HG03108 (cell line): ENCODE measurements at regions not wholly inside any gene's neighbourhood (a gene's known extent, or its start where the extent isn't known, plus 50 kb on each side); places are given as distances from the start of the nearest gene placed in this dataset.
"Not testable (repeated sequence)": the region's sequence is repeated elsewhere in the genome, so short reads cannot be mapped to it uniquely, and the experiment has no call there.

Source experiments
- ATAC-seq: cut with Tn5 transposase; IDR thresholded peaks from one replicate; pipeline ENCODE4 v1.9.1; 2021; ENCODE audit warnings: moderate library complexity; ENCODE audit not compliant: unreplicated experiment

DNA sequence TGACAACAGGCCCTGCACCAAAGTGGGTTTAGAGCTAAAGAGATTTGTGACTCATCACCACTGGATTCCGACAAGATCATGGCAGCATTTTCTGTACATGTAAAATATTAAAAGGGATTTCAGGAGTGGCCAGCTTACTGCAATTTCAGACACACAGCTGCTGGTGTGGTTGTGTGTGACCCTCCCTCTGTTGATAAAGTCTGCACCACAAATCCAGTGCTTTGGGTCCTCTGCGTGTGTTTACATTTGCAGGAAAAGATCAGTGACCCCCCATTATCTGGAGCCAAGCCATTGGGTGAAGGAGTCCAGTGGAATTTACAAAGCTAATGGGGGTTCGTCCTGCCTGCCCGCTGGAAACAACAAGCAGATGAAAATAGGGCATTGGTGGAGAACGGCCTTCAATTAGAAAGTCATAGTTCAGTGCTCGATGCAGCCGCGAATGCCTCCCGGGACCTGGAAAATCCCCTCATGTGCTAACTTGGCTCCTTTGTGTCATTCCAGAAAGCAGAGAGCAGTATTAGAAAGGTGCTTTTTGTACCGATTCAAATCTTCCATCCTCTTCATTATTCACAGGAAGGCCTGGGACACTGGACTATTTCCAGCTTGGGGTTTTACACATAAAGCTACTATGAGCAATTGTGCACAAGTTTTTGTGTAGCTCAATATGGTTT, 188.5 kb upstream of the TMEM132C start:
- no peak for ATAC-seq

DNA sequence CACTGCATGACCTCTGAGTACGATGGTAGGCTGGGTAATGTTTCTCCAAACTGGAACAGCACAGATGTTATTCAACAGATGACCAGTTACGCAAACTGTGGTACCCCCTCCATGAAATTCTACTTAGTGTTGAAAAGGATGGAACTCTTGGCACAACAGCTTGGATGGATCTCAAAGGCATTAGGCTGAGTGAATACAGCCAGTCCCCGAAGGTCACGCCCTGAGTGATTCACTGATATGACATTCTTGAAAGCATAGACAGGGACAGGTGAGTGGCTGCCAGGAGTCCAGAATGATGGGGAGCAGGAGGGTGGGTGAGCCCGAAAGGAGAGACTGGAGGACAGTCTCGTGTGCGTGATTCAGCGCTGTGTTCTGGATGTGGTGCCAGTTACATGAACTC, 187.5 kb upstream of the TMEM132C start:
- no peak for ATAC-seq

DNA sequence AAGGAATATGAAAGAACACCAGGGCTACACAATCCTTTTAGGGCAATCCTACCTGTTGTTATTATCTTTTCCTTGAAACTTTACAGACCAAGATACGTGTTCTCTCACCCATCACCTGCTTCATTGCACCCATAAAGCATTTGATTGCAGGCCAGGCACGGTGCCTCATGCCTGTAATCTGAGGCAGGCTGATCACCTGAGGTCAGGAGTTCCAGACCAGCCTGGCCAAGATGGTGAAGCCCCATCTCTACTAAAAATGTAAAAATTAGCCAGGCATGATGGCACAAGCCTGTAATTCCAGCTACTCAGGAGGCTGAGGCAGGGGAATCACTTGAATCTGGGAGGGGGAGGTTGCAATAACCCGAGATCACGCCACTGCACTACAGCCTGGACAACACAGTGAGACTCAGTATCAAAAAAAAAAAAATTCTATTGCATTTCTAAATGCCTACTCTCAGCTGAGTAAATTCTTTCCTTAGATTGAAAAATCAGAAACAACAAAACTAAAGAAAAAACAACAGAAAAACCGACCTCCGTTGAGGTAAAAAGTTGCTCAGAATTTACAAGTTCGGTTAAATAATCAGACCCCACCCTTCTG, 183.7 kb upstream of the TMEM132C start:
- ATAC-seq, result no peak

DNA sequence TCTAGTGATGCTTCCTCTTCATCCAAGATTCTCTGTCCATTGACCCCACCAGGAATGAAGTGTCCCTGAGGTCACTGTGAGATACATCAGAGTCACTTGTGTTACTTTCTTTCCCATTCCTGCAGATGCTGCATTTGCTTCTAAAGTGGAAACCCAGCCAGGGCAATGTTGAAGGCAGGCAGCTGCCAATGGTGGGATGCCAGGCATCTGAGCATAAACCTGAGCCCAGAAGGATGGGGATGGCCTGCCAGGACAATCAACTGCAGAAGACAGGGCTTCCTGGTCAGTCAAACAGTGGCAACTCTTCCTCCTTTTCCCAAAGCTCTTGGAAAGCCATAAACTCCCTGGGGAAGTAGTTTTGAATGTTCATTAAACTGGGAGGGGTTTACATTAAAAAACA, 178.0 kb upstream of the TMEM132C start:
- no peak for ATAC-seq

- no peak for ATAC-seq
Observed at GRCh38 chr12:128089961-128090360, 177.0 kb upstream of the TMEM132C start.

DNA sequence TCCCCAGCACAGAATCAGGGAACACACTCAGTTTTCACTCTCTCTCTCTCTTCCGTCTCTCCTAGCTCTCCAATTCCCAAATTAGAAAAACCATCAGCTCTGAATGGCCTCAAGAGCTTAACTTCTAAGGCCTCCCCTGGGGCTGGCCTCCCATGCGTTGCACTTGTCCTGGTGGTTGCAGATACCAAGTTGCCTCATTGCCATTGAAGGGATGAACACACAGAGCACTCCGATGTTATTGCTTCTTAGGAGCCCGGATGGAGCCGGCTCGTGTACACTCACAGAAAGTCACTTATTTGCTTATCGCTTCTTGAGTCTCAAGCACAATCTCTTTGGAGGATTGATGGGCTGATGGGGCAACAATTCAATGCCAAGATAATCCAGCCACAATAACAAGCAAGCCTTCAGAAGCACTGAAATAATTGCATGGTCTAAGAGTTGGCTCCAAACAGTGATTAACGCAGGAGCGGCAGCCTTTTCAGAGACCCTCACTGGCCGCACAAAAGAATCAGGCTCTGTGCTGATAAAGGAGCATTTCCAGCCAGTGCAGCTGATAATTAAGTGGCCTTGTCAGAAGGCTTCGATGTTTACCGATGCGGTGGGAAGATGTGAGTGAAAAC, 175.8 kb upstream of the TMEM132C start:
- ATAC-seq, result no peak

DNA sequence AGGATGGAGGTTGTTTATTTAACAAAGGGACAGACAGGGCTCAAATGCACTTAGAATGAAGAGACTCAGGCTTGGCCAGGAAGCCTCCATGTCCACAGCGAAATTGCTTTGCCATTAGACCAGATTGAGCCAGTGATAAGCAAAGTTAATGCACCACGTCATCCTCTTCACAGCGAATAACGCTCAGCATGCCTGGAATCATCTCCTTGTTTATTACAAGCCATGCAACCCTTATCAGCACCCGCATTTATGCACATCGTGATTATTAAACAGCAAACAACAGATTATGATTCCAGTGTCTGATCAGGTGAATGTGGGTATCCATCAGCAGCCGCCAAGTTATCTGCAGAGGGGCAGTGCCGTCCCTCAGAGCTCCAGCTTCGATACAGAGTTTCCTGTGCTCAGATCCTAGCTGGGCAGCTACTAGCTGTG, 175.0 kb upstream of the TMEM132C start:
- ATAC-seq, result no peak

- ATAC-seq, result no peak
Observed at GRCh38 chr12:128098730-128099129, 168.2 kb upstream of the TMEM132C start.

DNA sequence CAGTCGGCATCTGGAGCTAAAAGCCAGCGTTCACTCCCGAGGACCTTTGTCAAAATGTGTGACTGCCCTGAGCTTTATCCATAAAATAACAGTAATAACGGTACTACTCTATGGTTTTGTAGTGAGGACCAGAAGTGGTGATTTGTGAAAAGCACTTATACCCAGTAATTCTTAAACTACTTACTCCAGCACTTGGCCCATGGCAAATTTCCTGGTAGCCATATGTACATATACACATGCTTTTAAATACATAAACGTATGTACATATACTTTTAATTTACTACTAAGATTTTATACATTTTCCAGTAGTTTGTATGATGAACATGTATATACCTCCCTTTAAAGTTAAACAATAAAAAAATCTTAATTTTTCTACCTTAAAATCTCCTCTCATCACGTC, 163.8 kb upstream of the TMEM132C start:
- no peak for ATAC-seq

- ATAC-seq, result no peak
Observed at GRCh38 chr12:128109236-128109635, 157.7 kb upstream of the TMEM132C start.

- no peak for ATAC-seq
Observed at GRCh38 chr12:128109636-128110035, 157.3 kb upstream of the TMEM132C start.

DNA sequence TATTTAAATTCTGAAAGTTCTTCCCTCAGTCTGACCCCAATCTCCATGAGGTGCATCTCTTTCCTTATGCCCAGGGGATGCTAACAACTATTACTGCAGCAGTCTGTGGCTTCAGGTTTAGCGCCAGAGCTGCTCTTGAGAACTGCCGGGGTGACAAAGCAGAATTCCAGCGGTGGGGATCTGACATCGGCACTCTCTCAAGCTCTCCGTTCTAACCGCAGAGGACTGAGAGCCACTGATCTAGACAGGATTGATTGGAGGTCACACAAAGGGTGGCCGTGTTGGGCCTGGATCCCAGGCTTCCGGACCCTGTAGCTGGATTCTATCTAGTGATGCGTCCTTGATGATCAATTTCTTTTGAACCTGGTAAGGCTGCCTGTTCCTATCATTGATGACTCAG, 155.6 kb upstream of the TMEM132C start:
- ATAC-seq, result no peak

DNA sequence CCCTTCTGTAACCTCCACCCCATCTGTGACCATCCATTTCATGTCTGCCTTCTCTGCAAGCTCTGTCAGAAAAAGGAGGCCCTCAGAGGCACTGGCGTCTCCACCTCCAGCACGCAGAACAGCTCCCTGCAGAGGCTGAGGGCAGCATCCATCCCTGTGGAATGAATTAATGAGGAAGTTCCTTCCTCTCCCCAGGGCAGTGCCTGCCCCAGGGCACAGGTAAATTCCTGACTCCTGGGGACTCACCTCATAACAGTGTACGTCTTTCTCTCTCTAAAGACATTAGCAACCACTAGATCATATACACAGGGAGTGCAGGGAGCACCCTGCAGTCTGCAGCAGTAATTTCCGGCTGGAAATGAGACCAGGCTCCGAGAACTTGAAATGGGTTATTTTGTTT, 155.0 kb upstream of the TMEM132C start:
- no peak for ATAC-seq

- not testable (repeated sequence) for ATAC-seq
Observed at GRCh38 chr12:128113250-128113649, 153.7 kb upstream of the TMEM132C start.

GRCh38 chr12:128114485-128114884, 152.5 kb upstream of the TMEM132C start:
- no peak for ATAC-seq

DNA sequence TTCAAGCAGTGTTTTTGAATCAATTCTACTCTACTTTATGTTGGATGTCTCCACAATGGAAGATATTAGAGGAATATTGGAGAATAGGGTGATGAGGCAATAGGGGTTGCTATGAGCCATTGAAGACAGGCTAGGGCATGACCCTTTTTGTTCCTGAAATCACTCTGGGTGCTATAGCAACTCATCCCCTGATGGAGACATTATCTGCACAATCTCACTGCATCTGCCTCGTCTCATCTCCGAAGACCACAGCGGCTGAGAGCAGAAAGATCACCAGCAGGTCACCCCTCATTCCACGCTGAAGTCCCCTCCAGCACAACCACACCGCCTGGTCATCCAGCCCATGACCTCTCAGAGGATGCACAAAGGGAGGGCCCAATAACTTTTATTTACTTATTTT, 150.4 kb upstream of the TMEM132C start:
- ATAC-seq, result no peak

DNA sequence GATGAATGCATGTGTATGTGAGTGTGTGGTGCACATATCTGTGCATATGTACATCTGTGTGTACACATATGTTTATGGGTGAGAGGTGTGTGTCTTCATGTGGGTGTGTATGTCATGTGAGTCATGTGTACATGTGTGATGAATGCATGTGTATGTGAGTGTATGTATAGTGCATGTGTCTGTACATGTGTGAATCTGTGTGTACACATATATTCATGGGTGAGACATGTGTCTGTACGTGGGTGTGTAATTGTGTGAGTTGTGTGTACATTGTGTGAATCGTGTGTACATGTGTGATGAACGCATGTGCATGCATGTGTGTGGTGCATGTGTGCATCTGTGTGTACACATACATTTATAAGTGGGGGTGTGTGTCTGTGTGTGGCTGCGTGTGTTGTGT, 146.9 kb upstream of the TMEM132C start:
- ATAC-seq, result no peak

DNA sequence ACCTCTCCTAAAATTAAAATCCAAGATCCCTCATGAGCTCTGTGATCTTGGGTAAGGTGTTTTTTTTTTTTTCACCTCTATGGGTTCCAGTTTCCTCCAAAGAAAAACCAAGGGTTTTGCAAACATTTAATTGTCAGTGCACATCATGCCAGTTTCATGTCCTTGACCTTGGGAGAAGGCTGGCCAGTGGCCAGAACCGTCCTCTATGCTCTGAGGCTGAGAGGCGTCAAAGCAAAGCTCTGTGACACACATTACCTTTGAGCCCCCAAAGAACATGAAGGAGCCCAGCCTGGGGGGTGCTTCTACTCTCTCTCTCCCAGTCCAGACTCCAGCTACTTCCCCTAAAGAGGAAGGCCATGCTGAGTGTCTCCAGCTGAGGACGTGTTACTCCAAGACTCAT, 145.5 kb upstream of the TMEM132C start:
- ATAC-seq, result no peak

DNA sequence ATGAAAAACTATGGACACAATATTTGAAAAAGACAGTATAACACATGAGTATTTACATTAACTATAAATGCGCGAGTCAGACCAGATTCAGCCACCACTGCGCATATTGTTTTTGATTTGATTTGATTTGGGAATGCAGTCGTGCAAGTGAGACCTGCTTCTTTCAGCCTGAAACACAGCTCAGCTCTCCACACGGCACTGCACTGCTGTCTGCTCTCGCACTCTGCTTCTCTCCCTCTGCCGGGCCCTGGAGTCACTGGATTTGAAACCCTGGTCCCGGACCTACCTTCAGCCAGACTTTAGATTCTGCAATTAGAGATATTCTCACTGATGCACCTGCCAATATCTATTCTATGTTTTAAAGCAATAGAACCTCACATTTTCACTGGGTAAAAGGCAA, 143.9 kb upstream of the TMEM132C start:
- no peak for ATAC-seq

DNA sequence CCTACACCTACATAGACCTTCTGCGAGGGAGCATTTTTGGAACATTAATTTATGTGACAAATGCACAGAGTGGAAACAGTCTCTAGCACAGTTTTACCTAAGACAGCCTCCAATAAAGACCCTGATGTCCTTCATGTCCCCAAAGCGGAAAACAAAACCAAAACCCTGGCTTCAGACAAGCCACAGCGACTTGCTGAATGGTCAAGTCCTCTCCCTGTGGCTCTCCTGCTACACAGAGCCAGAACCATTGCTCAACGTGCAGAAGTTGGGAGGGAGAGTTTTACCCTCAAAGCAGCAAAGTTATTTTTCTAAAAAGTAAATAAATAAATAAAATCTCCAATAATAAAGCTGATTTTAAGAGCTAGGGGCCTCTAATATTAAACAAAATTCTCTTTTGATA, 135.0 kb upstream of the TMEM132C start:
- ATAC-seq, result no peak

DNA sequence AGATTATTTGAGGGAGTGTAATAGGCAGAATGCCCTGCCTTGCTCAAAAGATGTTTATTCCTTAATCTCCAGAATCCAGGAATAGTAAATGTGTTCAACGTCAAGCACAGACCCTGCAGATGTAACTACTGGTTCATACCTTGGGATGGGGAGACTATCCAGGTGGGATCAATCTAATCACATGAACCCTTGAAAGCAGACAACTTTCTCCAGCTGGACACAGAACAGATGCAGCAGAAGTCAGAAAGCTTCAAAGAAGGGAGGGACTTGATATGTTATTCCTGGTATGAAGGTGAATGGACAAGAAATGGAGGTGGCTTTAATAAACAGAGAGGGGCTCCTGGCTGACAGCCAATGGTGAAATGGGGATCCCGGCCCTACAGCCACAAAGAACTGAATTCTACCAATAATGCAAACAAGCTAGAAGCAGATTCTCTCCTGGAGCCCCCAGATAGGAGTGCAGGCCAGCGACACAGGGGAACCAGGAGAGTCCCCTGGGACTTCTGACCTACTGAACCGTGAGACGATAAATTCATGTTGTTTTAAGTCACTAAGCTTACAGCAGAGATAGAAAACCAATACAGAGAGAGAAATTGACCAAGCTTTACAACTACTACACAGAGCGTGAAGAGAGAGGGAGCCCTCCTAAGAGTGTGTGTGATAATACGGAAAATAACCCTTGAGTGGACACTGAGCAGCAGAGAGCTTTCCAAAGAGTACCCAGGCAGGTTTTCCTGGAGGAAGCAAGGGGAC, 133.5 kb upstream of the TMEM132C start:
- ATAC-seq, result no peak

- peak; percentile 69 for ATAC-seq
Observed at GRCh38 chr12:128137140-128137539, 129.8 kb upstream of the TMEM132C start.
